ENCODE measurements at regions not wholly inside any gene's neighbourhood (a gene's known extent, or its start where the extent isn't known, plus 50 kb on each side); places are given as distances from the start of the nearest gene placed in this dataset.

- TF ChIP-seq, protein P1, sequence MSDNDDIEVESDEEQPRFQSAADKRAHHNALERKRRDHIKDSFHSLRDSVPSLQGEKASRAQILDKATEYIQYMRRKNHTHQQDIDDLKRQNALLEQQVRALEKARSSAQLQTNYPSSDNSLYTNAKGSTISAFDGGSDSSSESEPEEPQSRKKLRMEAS (IDR thresholded peaks at IDR 0.05), result no peak
- TF ChIP-seq JUND (IDR thresholded peaks at IDR 0.05) (no peak), YY1 (IDR thresholded peaks at IDR 0.05) (no peak), RAD21 (IDR thresholded peaks at IDR 0.05) (no peak)
- TF ChIP-seq, protein P2, sequence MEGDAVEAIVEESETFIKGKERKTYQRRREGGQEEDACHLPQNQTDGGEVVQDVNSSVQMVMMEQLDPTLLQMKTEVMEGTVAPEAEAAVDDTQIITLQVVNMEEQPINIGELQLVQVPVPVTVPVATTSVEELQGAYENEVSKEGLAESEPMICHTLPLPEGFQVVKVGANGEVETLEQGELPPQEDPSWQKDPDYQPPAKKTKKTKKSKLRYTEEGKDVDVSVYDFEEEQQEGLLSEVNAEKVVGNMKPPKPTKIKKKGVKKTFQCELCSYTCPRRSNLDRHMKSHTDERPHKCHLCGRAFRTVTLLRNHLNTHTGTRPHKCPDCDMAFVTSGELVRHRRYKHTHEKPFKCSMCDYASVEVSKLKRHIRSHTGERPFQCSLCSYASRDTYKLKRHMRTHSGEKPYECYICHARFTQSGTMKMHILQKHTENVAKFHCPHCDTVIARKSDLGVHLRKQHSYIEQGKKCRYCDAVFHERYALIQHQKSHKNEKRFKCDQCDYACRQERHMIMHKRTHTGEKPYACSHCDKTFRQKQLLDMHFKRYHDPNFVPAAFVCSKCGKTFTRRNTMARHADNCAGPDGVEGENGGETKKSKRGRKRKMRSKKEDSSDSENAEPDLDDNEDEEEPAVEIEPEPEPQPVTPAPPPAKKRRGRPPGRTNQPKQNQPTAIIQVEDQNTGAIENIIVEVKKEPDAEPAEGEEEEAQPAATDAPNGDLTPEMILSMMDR (IDR thresholded peaks at IDR 0.05; ENCODE audit: low read depth, low read length, missing input control), result no peak
- TF ChIP-seq, protein P3, sequence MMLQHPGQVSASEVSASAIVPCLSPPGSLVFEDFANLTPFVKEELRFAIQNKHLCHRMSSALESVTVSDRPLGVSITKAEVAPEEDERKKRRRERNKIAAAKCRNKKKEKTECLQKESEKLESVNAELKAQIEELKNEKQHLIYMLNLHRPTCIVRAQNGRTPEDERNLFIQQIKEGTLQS (IDR thresholded peaks at IDR 0.05), result no peak
Measured at GRCh38 chr17:62876063-62876462, 67.9 kb upstream of the MARCHF10 start.
